HCT116 (cell line): ENCODE measurements at regions not wholly inside any gene's neighbourhood (a gene's known extent, or its start where the extent isn't known, plus 50 kb on each side); places are given as distances from the start of the nearest gene placed in this dataset.

Experiments used
- ATAC-seq: fragments of 200-7000 bp; cut with Tn5 transposase; 2 replicates; pipeline ENCODE4 v1.9.1; 2020; ENCODE audit warnings: mild to moderate bottlenecking, moderate library complexity
- BruUV-seq: library from RNA; stranded (reverse); fragments of 400-500 nt; replicated peaks from 2 replicates; lab custom pipeline; 2021; lab: Mats Ljungman, UMichigan
- CTCF ChIA-PET: fragments of 300-600 bp; sonication (Branson Sonifier 250); formaldehyde crosslinking; loops from one replicate; lab custom pipeline; 2021; ENCODE audit warnings: antibody characterized with exemption; lab: Charles Lee
- POLR2A ChIA-PET: fragments of 300-600, 350-600 bp; sonication (Branson Sonifier 250); formaldehyde crosslinking; loops from one replicate; lab custom pipeline; 2021; ENCODE audit warnings: antibody characterized with exemption; lab: Charles Lee
- RAD21 ChIA-PET, 2 experiments: fragments of 300-600 bp; sonication (Branson Sonifier 250); formaldehyde crosslinking; loops; one replicate each; lab custom pipeline; 2023; ENCODE audit warnings: low total read pairs in 2 of 2; ENCODE audit not compliant: uncharacterized antibody in 2 of 2, unreplicated experiment in 2 of 2, low non-redundant PET in 1 of 2; lab: Charles Lee
- DNase-seq: peaks from one replicate; pipeline ENCODE4 v3.0.0-alpha.2; 2010; ENCODE audit warnings: low read depth, low spot score
- H2AFZ ChIP-seq: fragments of 200-600 bp; shearing (Covaris generic), sonication (generic); 2 replicates; pipeline ENCODE4 v1.6.1; 2017; ENCODE audit warnings: low read depth, mixed run types, mixed read lengths, antibody characterized with exemption, low read length; ENCODE audit not compliant: poor library complexity, severe bottlenecking
- H3K27ac ChIP-seq: 2 replicates; pipeline ENCODE4 v1.5.1; 2012; ENCODE audit warnings: low read depth, low read length
- H3K27me3 ChIP-seq: fragments of 200-600 bp; sonication (generic); 2 replicates; pipeline ENCODE4 v1.6.1; 2016; ENCODE audit warnings: mixed run types, low read length, mixed read lengths; ENCODE audit not compliant: insufficient read depth
- H3K36me3 ChIP-seq, 2 experiments: fragments of 200-500 bp in 1 of 2; fragments of 200-600 bp in 1 of 2; sonication (Bioruptor generic) in 1 of 2; sonication (generic) in 1 of 2; 2 replicates each; pipeline versions ENCODE4 v1.5.1 to v1.6.1; 2014 to 2016; ENCODE audit warnings: low read length in 2 of 2, inconsistent platforms in 1 of 2, mixed read lengths in 1 of 2, mixed run types in 1 of 2; ENCODE audit not compliant: insufficient read depth in 2 of 2, control insufficient read depth in 1 of 2
- H3K4me1 ChIP-seq, 2 experiments: fragments of 200-600 bp in 1 of 2; sonication (generic) in 1 of 2; 2 replicates each; pipeline versions ENCODE4 v1.5.1 to v1.6.1; 2012 to 2017; ENCODE audit warnings: low read length in 2 of 2, inconsistent platforms in 1 of 2, mild to moderate bottlenecking in 1 of 2, mixed read lengths in 1 of 2, mixed run types in 1 of 2, moderate library complexity in 1 of 2; ENCODE audit not compliant: insufficient read depth in 2 of 2, control insufficient read depth in 1 of 2
- H3K4me2 ChIP-seq: fragments of 200-600 bp; sonication (generic); 2 replicates; pipeline ENCODE4 v1.6.1; 2017; ENCODE audit warnings: mixed run types, low read length, mixed read lengths
- H3K4me3 ChIP-seq, 2 experiments: fragments of 200-600 bp in 1 of 2; sonication (generic) in 1 of 2; replicated peaks in 1 of 2; 2 replicates each; pipeline ENCODE4 v1.5.1; 2011 to 2016; ENCODE audit warnings: low read length in 2 of 2, control low read depth in 1 of 2, low read depth in 1 of 2, mild to moderate bottlenecking in 1 of 2, mixed read lengths in 1 of 2, mixed run types in 1 of 2
- H3K79me2 ChIP-seq: fragments of 200-600 bp; sonication (generic); 2 replicates; pipeline ENCODE4 v1.6.1; 2017; ENCODE audit warnings: mild to moderate bottlenecking, mixed run types, low read length, moderate library complexity, mixed read lengths; ENCODE audit not compliant: insufficient read depth
- H3K9ac ChIP-seq: fragments of 200-600 bp; sonication (generic); 2 replicates; pipeline ENCODE4 v1.6.1; 2016; ENCODE audit warnings: low read length, mixed read lengths
- H3K9me2 ChIP-seq: fragments of 200-600 bp; sonication (generic), shearing (Covaris generic); 2 replicates; pipeline ENCODE4 v1.6.1; 2017; ENCODE audit warnings: mixed run types, mild to moderate bottlenecking, moderate library complexity; ENCODE audit not compliant: insufficient read depth
- H3K9me3 ChIP-seq, 2 experiments: fragments of 200-500 bp in 1 of 2; fragments of 200-600 bp in 1 of 2; sonication (Bioruptor generic) in 1 of 2; sonication (generic) in 1 of 2; 2 replicates each; pipeline ENCODE4 v1.6.1; 2014 to 2017; ENCODE audit warnings: low read length in 2 of 2, mixed read lengths in 2 of 2, inconsistent platforms in 1 of 2, low read depth in 1 of 2, mild to moderate bottlenecking in 1 of 2, mixed run types in 1 of 2, moderate library complexity in 1 of 2; ENCODE audit not compliant: control insufficient read depth in 1 of 2, insufficient read depth in 1 of 2
- H4K20me1 ChIP-seq: fragments of 200-600 bp; sonication (generic), shearing (Covaris generic); 2 replicates; pipeline ENCODE4 v1.6.1; 2017; ENCODE audit warnings: mixed run types, mild to moderate bottlenecking, moderate library complexity; ENCODE audit not compliant: insufficient read depth
- CBX3 ChIP-seq: IDR thresholded peaks from 2 replicates; pipeline ENCODE4 v1.6.1; 2012; ENCODE audit warnings: low read depth
- CEBPB ChIP-seq: IDR thresholded peaks from 2 replicates; pipeline ENCODE4 v1.6.1; 2012; ENCODE audit warnings: low read depth
- CTCF ChIP-seq, 3 experiments: fragments of 200-600 bp in 1 of 3; sonication (generic) in 1 of 3; IDR thresholded peaks in 2 of 3; conservative IDR thresholded peaks in 1 of 3; 2 replicates each; pipeline ENCODE4 v1.5.1; 2012 to 2017; ENCODE audit warnings: low read depth in 2 of 3, low read length in 2 of 3, antibody characterized with exemption in 1 of 3, borderline replicate concordance in 1 of 3, control low read depth in 1 of 3, mild to moderate bottlenecking in 1 of 3, mixed read lengths in 1 of 3, mixed run types in 1 of 3, moderate library complexity in 1 of 3; ENCODE audit not compliant: insufficient read depth in 1 of 3
- EGR1 ChIP-seq: IDR thresholded peaks from 2 replicates; pipeline ENCODE4 v1.6.1; 2012; ENCODE audit warnings: low read depth
- ELF1 ChIP-seq: IDR thresholded peaks from 2 replicates; pipeline ENCODE4 v1.6.1; 2012; ENCODE audit warnings: low read depth, borderline replicate concordance
- EZH2 ChIP-seq: fragments of 200-600 bp; sonication (generic); IDR thresholded peaks from 2 replicates; pipeline ENCODE4 v1.6.1; 2017; ENCODE audit warnings: antibody characterized with exemption, mixed run types
- EZH2phosphoT487 ChIP-seq: fragments of 200-600 bp; IDR thresholded peaks from 2 replicates; pipeline ENCODE4 v1.6.1; 2018; ENCODE audit warnings: antibody characterized with exemption, borderline replicate concordance
- FOSL1 ChIP-seq: IDR thresholded peaks from 2 replicates; pipeline ENCODE4 v1.6.1; 2012; ENCODE audit warnings: low read depth
- JUND ChIP-seq: IDR thresholded peaks from 2 replicates; pipeline ENCODE4 v1.6.1; 2012
- MAX ChIP-seq: IDR thresholded peaks from 2 replicates; pipeline ENCODE4 v1.6.1; 2012
- POLR2A ChIP-seq: IDR thresholded peaks from 2 replicates; pipeline ENCODE4 v1.7.0; 2011; ENCODE audit warnings: borderline replicate concordance; ENCODE audit not compliant: insufficient read depth, insufficient read length; ENCODE audit errors: extremely low read depth
- POLR2AphosphoS5 ChIP-seq: IDR thresholded peaks from 2 replicates; pipeline ENCODE4 v1.6.1; 2011; ENCODE audit warnings: mild to moderate bottlenecking, low read depth, low read length, moderate library complexity
- RAD21 ChIP-seq: IDR thresholded peaks from 2 replicates; pipeline ENCODE4 v1.6.1; 2012; ENCODE audit warnings: low read depth, mild to moderate bottlenecking
- REST ChIP-seq: IDR thresholded peaks from 2 replicates; pipeline ENCODE4 v1.6.1; 2012; ENCODE audit warnings: low read depth
- SP1 ChIP-seq: IDR thresholded peaks from 2 replicates; pipeline ENCODE4 v1.6.1; 2012; ENCODE audit warnings: low read depth
- SRF ChIP-seq: IDR thresholded peaks from 2 replicates; pipeline ENCODE4 v1.6.1; 2012; ENCODE audit warnings: low read depth
- TCF7L2 ChIP-seq: IDR thresholded peaks from 2 replicates; pipeline ENCODE4 v1.7.0; 2011; ENCODE audit warnings: borderline replicate concordance, inconsistent platforms; ENCODE audit not compliant: insufficient read depth, insufficient read length; ENCODE audit errors: extremely low read depth
- YY1 ChIP-seq: IDR thresholded peaks from 2 replicates; pipeline ENCODE4 v1.6.1; 2011; ENCODE audit warnings: low read length, low read depth, moderate library complexity, mild to moderate bottlenecking; ENCODE audit not compliant: insufficient replicate concordance; ENCODE audit errors: extremely low read depth
- ZFX ChIP-seq: fragments of 450-650 bp; IDR thresholded peaks from 2 replicates; pipeline ENCODE4 v1.6.1; 2017
- intact Hi-C: fragments of 100-400 bp; cut with micrococcal nuclease; formaldehyde crosslinking; loops from 2 replicates; pipeline ENCODE4 v1.10.0; 2022
- TF ChIP-seq, protein P1 (sequence below): IDR thresholded peaks from 2 replicates; pipeline ENCODE4 v1.6.1; 2011; ENCODE audit warnings: mild to moderate bottlenecking, low read length, moderate library complexity; ENCODE audit not compliant: insufficient replicate concordance; ENCODE audit errors: extremely low read depth

- H3K4me1 ChIP-seq: no peaks in the 10 kb centered on the region
- H3K4me3 ChIP-seq: no peak overlapping the region
- TF ChIP-seq CTCF (IDR thresholded peaks at IDR 0.05 in 2 of 3, conservative IDR thresholded peaks at IDR 0.05 in 1 of 3; ENCODE audit: borderline replicate concordance in 1 of 3, insufficient read depth in 1 of 3, low read depth in 2 of 3, low read length in 2 of 3) (no peak), RAD21 (no peak), FOSL1 (no peak), POLR2A (no peak), JUND (no peak), SRF (no peak), TCF7L2 (no peak), ZFX (no peak), POLR2AphosphoS5 (no peak), EZH2 (no peak), EGR1 (no peak), EZH2phosphoT487 (no peak), ELF1 (no peak), REST (no peak), MAX (no peak), CEBPB (no peak), SP1 (no peak), CBX3 (no peak), YY1 (no peak)
- TF ChIP-seq, protein P1, sequence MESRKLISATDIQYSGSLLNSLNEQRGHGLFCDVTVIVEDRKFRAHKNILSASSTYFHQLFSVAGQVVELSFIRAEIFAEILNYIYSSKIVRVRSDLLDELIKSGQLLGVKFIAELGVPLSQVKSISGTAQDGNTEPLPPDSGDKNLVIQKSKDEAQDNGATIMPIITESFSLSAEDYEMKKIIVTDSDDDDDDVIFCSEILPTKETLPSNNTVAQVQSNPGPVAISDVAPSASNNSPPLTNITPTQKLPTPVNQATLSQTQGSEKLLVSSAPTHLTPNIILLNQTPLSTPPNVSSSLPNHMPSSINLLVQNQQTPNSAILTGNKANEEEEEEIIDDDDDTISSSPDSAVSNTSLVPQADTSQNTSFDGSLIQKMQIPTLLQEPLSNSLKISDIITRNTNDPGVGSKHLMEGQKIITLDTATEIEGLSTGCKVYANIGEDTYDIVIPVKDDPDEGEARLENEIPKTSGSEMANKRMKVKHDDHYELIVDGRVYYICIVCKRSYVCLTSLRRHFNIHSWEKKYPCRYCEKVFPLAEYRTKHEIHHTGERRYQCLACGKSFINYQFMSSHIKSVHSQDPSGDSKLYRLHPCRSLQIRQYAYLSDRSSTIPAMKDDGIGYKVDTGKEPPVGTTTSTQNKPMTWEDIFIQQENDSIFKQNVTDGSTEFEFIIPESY: no peak
- TF ChIP-seq, all 23 proteins: peak for 0
- ATAC-seq: no peak
- Histone ChIP-seq H3K79me2 (no peaks in the 10 kb centered on the region), H3K9ac (no peak overlapping the region), H3K27me3 (peaks cover 10% of the 10 kb centered on the region; the same call in 1 of the 2 replicates), H3K36me3 (no peaks in the 10 kb centered on the region), H2AFZ (no peak overlapping the region), H3K4me2 (no peak overlapping the region), H3K9me3 (no peaks in the 10 kb centered on the region), H3K27ac (no peak overlapping the region), H4K20me1 (no peaks in the 10 kb centered on the region), H3K9me2 (no peaks in the 10 kb centered on the region)
- no TSS peak for BruUV-seq
- DNase-seq: no peak
- ChIA-PET CTCF (no interaction called here), POLR2A (no interaction called here), RAD21 (no interaction called here)
- intact Hi-C loops: no loop called here
These were observed 147.7 kb upstream of the PKDCC start for GRCh38 chr2:41900101-41900577.
